Activated naive CD4-positive, alpha-beta T cell treated with Interleukin-2 at 50 U/mL for 16 hours (primary cell): ENCODE measurements at regions not wholly inside any gene's neighbourhood (a gene's known extent, or its start where the extent isn't known, plus 50 kb on each side); places are given as distances from the start of the nearest gene placed in this dataset.
"Not testable (repeated sequence)": the region's sequence is repeated elsewhere in the genome, so short reads cannot be mapped to it uniquely, and the experiment has no call there.

Experiments used
- DNase-seq: peaks from one replicate; pipeline ENCODE4 v3.0.0-alpha.2; 2020

GRCh38 chr7:85287106-85287825 is 100.4 kb upstream of the SEMA3D start:
- DNase-seq: no peak

- DNase-seq: no peak
Observed at GRCh38 chr7:85286446-85286845, 99.6 kb upstream of the SEMA3D start.

- DNase-seq: no peak
Observed at GRCh38 chr7:85285527-85285926, 98.7 kb upstream of the SEMA3D start.

GRCh38 chr7:85275204-85275603 is 88.3 kb upstream of the SEMA3D start:
- no peak for DNase-seq

- DNase-seq: no peak
Observed at GRCh38 chr7:85274454-85274853, 87.6 kb upstream of the SEMA3D start.

- DNase-seq: no peak
Observed at GRCh38 chr7:85262891-85263290, 76.0 kb upstream of the SEMA3D start.

- no peak for DNase-seq
Observed at GRCh38 chr7:85261336-85261735, 74.5 kb upstream of the SEMA3D start.

GRCh38 chr7:85249787-85250186 is 62.9 kb upstream of the SEMA3D start:
- not testable (repeated sequence) for DNase-seq

GRCh38 chr7:85239109-85239508 is 52.3 kb upstream of the SEMA3D start:
- no peak for DNase-seq

GRCh38 chr7:85237721-85238120 is 50.9 kb upstream of the SEMA3D start:
- DNase-seq: no peak
